Adrenal gland (tissue), 9 donors: ENCODE measurements at regions not wholly inside any gene's neighbourhood (a gene's known extent, or its start where the extent isn't known, plus 50 kb on each side); places are given as distances from the start of the nearest gene placed in this dataset.

ENCODE experiments used
- DNase-seq, 7 donors: peaks; one replicate each; pipeline ENCODE4 v3.0.0-alpha.2; 2019 to 2020
- H3K27ac ChIP-seq, 5 donors: fragments of 200-600 bp; sonication (generic) in 4 of 5; 1 replicate in 3 of 5; 2 replicates in 2 of 5; pipeline versions ENCODE4 v1.5.1 to v1.8.0; 2016 to 2020; ENCODE audit warnings: mild to moderate bottlenecking in 1 of 5
- H3K27me3 ChIP-seq: fragments of 200-600 bp; 2 replicates; pipeline ENCODE4 v1.8.0; 2021
- H3K36me3 ChIP-seq, 2 donors: fragments of 200-600 bp; replicated peaks in 1 of 2; 1 replicate in 1 of 2; 2 replicates in 1 of 2; pipeline versions ENCODE4 v1.5.1 to v1.8.0; 2018 to 2022
- H3K4me1 ChIP-seq, 2 donors: fragments of 200-600 bp; replicated peaks in 1 of 2; 1 replicate in 1 of 2; 2 replicates in 1 of 2; pipeline versions ENCODE4 v1.5.1 to v1.8.0; 2018 to 2021
- H3K4me3 ChIP-seq, 4 donors: fragments of 200-600 bp; sonication (generic) in 3 of 4; one replicate each; pipeline ENCODE4 v1.5.1; 2016 to 2018
- H3K9me3 ChIP-seq, 3 donors: fragments of 200-600 bp; sonication (generic) in 1 of 3; replicated peaks in 1 of 3; 1 replicate in 2 of 3; 2 replicates in 1 of 3; pipeline versions ENCODE4 v1.5.1 to v1.8.0; 2016 to 2021
- CTCF ChIP-seq, 6 experiments: fragments of 450-650 bp in 4 of 6; fragments of 200-600 bp in 2 of 6; sonication (generic) in 1 of 6; IDR thresholded peaks; 1 replicate in 5 of 6; 2 replicates in 1 of 6; pipeline versions ENCODE4 v1.5.1 to v1.8.0; 2016 to 2021; ENCODE audit warnings: antibody characterized with exemption in 6 of 6, mild to moderate bottlenecking in 2 of 6, moderate library complexity in 1 of 6
- POLR2A ChIP-seq, 2 donors: fragments of 450-650 bp; IDR thresholded peaks; one replicate each; pipeline ENCODE4 v1.6.1; 2017; ENCODE audit warnings: antibody characterized with exemption in 2 of 2, mild to moderate bottlenecking in 2 of 2, moderate library complexity in 1 of 2
- WGBS, 4 donors: extraction: QIAGEN DNeasy Blood & Tissue Kit in 2 of 4; methylation state at CpG; one replicate each; pipeline versions ENCODE4 v1.1.5 to v1.1.7; 2013 to 2017; 5-methylcytosine and 5-hydroxymethylcytosine counted together
- intact Hi-C, 2 donors: fragments of 100-400 bp; cut with DNase I; formaldehyde crosslinking; loops; one replicate each; pipeline versions ENCODE4 v1.14.1 to v1.15.0; 2022 to 2023
- donor health status: healthy with polysubstance abuse.
- donor health status: Bipolar disorder and iron deficiency.
- donor health status: DM: yes; HTN: yes; CAD: no.
- donor health status: DM: no; HTN: no; CAD: no.
- donor health status: DM: no; HTN: no; CAD: no.

DNA sequence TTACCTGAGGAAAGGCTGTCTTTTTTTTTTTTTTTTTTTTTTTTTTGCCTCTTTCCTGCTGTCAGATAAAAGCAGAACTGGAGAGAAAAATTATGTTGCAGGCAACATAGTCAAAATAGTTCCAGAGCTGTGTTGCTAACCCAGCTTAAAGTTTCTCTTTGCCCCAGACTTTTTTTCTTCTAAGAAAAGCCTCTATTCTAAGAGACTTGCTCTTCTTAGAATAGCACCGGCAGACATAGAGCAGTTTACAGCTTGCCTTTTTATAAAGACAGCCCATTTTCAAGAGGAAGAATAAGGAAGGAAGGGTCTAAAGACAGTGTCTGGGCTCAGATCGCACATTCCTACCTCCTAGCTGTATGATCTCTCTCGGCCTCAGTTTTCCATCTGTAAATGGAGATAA lies 88.7 kb downstream of the TENT5C start:
- DNase-seq: no peak
- Histone ChIP-seq H3K9me3 (no peaks in the 10 kb centered on the region), H3K36me3 (no peaks in the 10 kb centered on the region), H3K4me1 (no peaks in the 10 kb centered on the region), H3K27me3 (no peaks in the 10 kb centered on the region), H3K4me3 (no peak overlapping the region), H3K27ac (no peak overlapping the region)
- intact Hi-C loops: no loop called here
- 72 to 80% (median 79%) methylated on average over 3 of the region's 3 CpGs for WGBS, 4 donors
- TF ChIP-seq CTCF (IDR thresholded peaks at IDR 0.05): no peak
- TF ChIP-seq POLR2A (IDR thresholded peaks at IDR 0.05): no peak

DNA sequence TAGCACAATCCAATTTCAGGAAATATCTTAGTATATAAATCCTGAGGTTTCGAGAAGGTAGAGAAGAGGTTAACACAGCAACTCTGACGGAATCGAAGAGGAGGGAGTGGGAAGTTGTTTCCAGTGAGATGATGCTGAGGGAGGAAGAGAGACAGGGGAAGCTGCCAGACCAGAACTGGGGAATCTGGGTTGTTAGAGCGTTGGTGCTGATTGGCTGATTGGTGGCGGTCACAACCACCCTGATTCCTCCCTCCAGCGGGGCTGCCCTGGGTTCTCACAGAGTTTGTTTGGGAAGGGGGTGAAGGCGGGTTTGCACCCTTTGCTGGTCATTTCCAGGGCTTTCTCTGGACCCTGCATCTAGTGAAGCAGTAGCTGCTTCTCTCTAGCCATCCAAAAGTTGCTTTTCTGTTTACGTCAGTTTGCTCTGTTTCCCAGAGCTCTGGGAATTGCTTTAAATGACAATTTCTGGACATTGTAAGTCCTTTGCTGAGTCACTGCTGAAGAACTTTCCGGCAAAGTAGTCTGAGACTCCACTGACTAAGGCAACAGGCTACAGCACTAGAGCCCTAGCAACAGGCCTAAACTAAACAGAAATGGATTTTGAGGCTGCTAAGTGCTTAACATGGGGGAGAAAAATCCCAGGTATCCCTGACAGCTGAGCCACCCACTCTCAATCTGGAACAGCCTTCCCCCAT lies 90.1 kb downstream of the TENT5C start:
- TF ChIP-seq POLR2A (IDR thresholded peaks at IDR 0.05) (no peak), CTCF (IDR thresholded peaks at IDR 0.05) (no peak)

DNA sequence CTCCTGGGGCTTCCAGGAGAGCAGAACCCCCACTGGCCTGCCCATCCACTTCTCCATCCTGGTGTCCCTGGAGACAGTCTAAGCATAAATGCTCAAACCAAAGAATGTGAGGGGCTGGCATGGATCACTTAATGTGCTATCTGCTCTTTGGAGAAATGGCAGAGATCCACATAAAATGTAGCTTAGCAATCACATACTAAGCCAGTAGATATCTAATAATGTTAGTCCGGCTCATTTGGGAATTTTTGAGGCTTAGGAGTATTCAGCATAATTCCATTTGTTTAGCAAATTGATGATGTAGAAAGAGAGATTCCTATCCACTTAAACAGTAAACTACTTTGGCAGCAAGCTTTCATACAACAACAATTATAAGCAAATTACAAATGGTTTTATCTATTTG lies 90.7 kb downstream of the TENT5C start:
- H3K4me1 ChIP-seq: no peaks in the 10 kb centered on the region
- TF ChIP-seq CTCF (IDR thresholded peaks at IDR 0.05): no peak
- no peak for TF ChIP-seq POLR2A (IDR thresholded peaks at IDR 0.05)
- H3K9me3 ChIP-seq: no peaks in the 10 kb centered on the region
- 70 to 79% (median 71%) methylated on average over 1 of the region's 1 CpG for WGBS, 4 donors
- no peak for DNase-seq
- intact Hi-C loops: no loop called here
- no peaks in the 10 kb centered on the region for H3K36me3 ChIP-seq
- H3K27me3 ChIP-seq: no peaks in the 10 kb centered on the region
- H3K27ac ChIP-seq: peak overlapping the region in 2 of 5 donors; percentile 51 to 60
- no peak overlapping the region for H3K4me3 ChIP-seq

More for the DNA sequence above, 90.1 kb downstream of the TENT5C start:
- Histone ChIP-seq H3K4me3 (no peak overlapping the region), H3K9me3 (no peaks in the 10 kb centered on the region), H3K27me3 (no peaks in the 10 kb centered on the region), H3K36me3 (no peaks in the 10 kb centered on the region), H3K4me1 (no peaks in the 10 kb centered on the region), H3K27ac (peak overlapping the region in 2 of 5 donors; percentile 51 to 60)
- 55 to 60% (median 59%) methylated on average over 9 of the region's 9 CpGs for WGBS, 4 donors
- DNase-seq: no peak
- intact Hi-C loops: no loop called here

GRCh38 chr1:117697220-117697781 lies 91.5 kb downstream of the TENT5C start:
- Histone ChIP-seq H3K36me3 (no peaks in the 10 kb centered on the region), H3K4me3 (no peak overlapping the region), H3K27me3 (no peaks in the 10 kb centered on the region), H3K27ac (no peak overlapping the region), H3K9me3 (no peaks in the 10 kb centered on the region), H3K4me1 (no peaks in the 10 kb centered on the region)
- intact Hi-C loops: no loop called here
- no peak for DNase-seq
- no peak for TF ChIP-seq POLR2A (IDR thresholded peaks at IDR 0.05)
- TF ChIP-seq CTCF (IDR thresholded peaks at IDR 0.05): no peak
